ENCODE measurements at regions not wholly inside any gene's neighbourhood (a gene's known extent, or its start where the extent isn't known, plus 50 kb on each side); places are given as distances from the start of the nearest gene placed in this dataset.

GRCh38 chr9:86695910-86696424 is 251.3 kb downstream of the GAS1 start:
- 0% methylated on average over 3 of the region's 3 CpGs for WGBS (ENCODE audit: insufficient coverage, low coverage, missing lambda C conversion rate)
- in situ Hi-C loops (cut with MboI), result no loop called here
- H2AFZ ChIP-seq (ENCODE audit: low read depth, low read length), result no peak overlapping the region
- ATAC-seq (no peak), FAIRE-seq (no peak), DNase-seq (ENCODE audit: extremely low read depth in 1 of 4, low spot score in 3 of 4) (no peak)
- POLR2A ChIA-PET, result no interaction called here
- no peaks in the 10 kb centered on the region for H3K9me1 ChIP-seq (ENCODE audit: control insufficient read depth, insufficient read depth, low read length)
- no peaks in the 10 kb centered on the region for H3K79me2 ChIP-seq (ENCODE audit: control insufficient read depth, insufficient read depth, low read length)
- intact Hi-C loops (cut with micrococcal nuclease), result no loop called here
- no peaks in the 10 kb centered on the region for H3K36me3 ChIP-seq (ENCODE audit: control insufficient read depth, insufficient read depth, low read length)
- no peaks in the 10 kb centered on the region for H3K4me1 ChIP-seq (replicated peaks in 1 of 2; ENCODE audit: control insufficient read depth in 2 of 2, insufficient read depth in 2 of 2, low read length in 2 of 2)
- H3K9me3 ChIP-seq (replicated peaks; ENCODE audit: control insufficient read depth, insufficient read depth, low read depth, low read length), result no peaks in the 10 kb centered on the region
- H3K4me3 ChIP-seq, result no peak overlapping the region
- H3K9ac ChIP-seq (ENCODE audit: insufficient read depth in 1 of 2, low read depth in 2 of 2, low read length in 2 of 2), result no peak overlapping the region
- TF ChIP-seq PTBP1 (IDR thresholded peaks at IDR 0.05; ENCODE audit: low read depth, low read length), result no peak
- no peaks in the 10 kb centered on the region for H3K27me3 ChIP-seq (ENCODE audit: control insufficient read depth in 2 of 2, insufficient read depth in 2 of 2, low read length in 2 of 2)
- CTCF ChIA-PET (ENCODE audit: low intra/inter-chr PET ratio), result no interaction called here
- no peak overlapping the region for H3K4me2 ChIP-seq (ENCODE audit: insufficient read depth, low read length)
- no TSS peak for BruUV-seq (replicated peaks)
- no peak overlapping the region for H3K27ac ChIP-seq (ENCODE audit: extremely low read depth, low read depth, low read length)
- H4K20me1 ChIP-seq (replicated peaks; ENCODE audit: control insufficient read depth, insufficient read depth, low read length), result no peaks in the 10 kb centered on the region

- no peak overlapping the region for H3K9ac ChIP-seq (ENCODE audit: insufficient read depth in 1 of 2, low read depth in 2 of 2, low read length in 2 of 2)
- no peak for TF ChIP-seq ZNF561 (CRISPR knock-in tag; conservative IDR thresholded peaks at IDR 0.05)
- TF ChIP-seq CREBBP (IDR thresholded peaks at IDR 0.05; ENCODE audit: low read depth, low read length), result no peak
- no peak for TF ChIP-seq ZNF143 (CRISPR knock-in tag; IDR thresholded peaks at IDR 0.05)
- no peak for TF ChIP-seq TEAD2 (tag; IDR thresholded peaks at IDR 0.05)
- TF ChIP-seq TCF7L2 (IDR thresholded peaks at IDR 0.05; ENCODE audit: low read depth, low read length), result no peak
- no peak for TF ChIP-seq ZBTB9 (CRISPR knock-in tag; IDR thresholded peaks at IDR 0.05)
- TF ChIP-seq NFYB (IDR thresholded peaks at IDR 0.05; ENCODE audit: extremely low read depth, insufficient read length), result no peak
- no peak for TF ChIP-seq NFE2 (IDR thresholded peaks at IDR 0.05; ENCODE audit: low read depth)
- TF ChIP-seq RFX7 (CRISPR knock-in tag; IDR thresholded peaks at IDR 0.05), result no peak
- no peak for TF ChIP-seq NKRF (IDR thresholded peaks at IDR 0.05; ENCODE audit: borderline replicate concordance)
- BruUV-seq (replicated peaks), result no TSS peak
- no peak overlapping the region for H3K27ac ChIP-seq (ENCODE audit: extremely low read depth, low read depth, low read length)
- H4K20me1 ChIP-seq (replicated peaks; ENCODE audit: control insufficient read depth, insufficient read depth, low read length), result no peaks in the 10 kb centered on the region
- ChIA-PET CTCF (ENCODE audit: low intra/inter-chr PET ratio) (no interaction called here), POLR2A (no interaction called here)
- H3K4me1 ChIP-seq (replicated peaks in 1 of 2; ENCODE audit: control insufficient read depth in 2 of 2, insufficient read depth in 2 of 2, low read length in 2 of 2), result no peaks in the 10 kb centered on the region
- in situ Hi-C loops (cut with MboI), result no loop called here
- H3K4me2 ChIP-seq (ENCODE audit: insufficient read depth, low read length), result no peak overlapping the region
- no peak for FAIRE-seq
- intact Hi-C loops (cut with micrococcal nuclease), result no loop called here
- no peaks in the 10 kb centered on the region for H3K79me2 ChIP-seq (ENCODE audit: control insufficient read depth, insufficient read depth, low read length)
- no peaks in the 10 kb centered on the region for H3K36me3 ChIP-seq (ENCODE audit: control insufficient read depth, insufficient read depth, low read length)
- no peaks in the 10 kb centered on the region for H3K9me3 ChIP-seq (replicated peaks; ENCODE audit: control insufficient read depth, insufficient read depth, low read depth, low read length)
- no peak for DNase-seq (ENCODE audit: extremely low read depth in 1 of 4, low spot score in 3 of 4)
- no peaks in the 10 kb centered on the region for H3K27me3 ChIP-seq (ENCODE audit: control insufficient read depth in 2 of 2, insufficient read depth in 2 of 2, low read length in 2 of 2)
- H3K9me1 ChIP-seq (ENCODE audit: control insufficient read depth, insufficient read depth, low read length), result no peaks in the 10 kb centered on the region
- no peak overlapping the region for H3K4me3 ChIP-seq
- ATAC-seq, result no peak
- no peak overlapping the region for H2AFZ ChIP-seq (ENCODE audit: low read depth, low read length)
Measured at GRCh38 chr9:86690034-86690433, 257.3 kb downstream of the GAS1 start.

All from K562 (cell line).